Right forelimb (tissue), 1 donor: ENCODE measurements at regions not wholly inside any gene's neighbourhood (a gene's known extent, or its start where the extent isn't known, plus 50 kb on each side); places are given as distances from the start of the nearest gene placed in this dataset.

Source experiments
- DNase-seq: peaks from one replicate; pipeline ENCODE4 v3.0.0-alpha.2; 2018

GRCh38 chr6:73901311-73901710 is 205.3 kb downstream of the CD109 start:
- no peak for DNase-seq

DNA sequence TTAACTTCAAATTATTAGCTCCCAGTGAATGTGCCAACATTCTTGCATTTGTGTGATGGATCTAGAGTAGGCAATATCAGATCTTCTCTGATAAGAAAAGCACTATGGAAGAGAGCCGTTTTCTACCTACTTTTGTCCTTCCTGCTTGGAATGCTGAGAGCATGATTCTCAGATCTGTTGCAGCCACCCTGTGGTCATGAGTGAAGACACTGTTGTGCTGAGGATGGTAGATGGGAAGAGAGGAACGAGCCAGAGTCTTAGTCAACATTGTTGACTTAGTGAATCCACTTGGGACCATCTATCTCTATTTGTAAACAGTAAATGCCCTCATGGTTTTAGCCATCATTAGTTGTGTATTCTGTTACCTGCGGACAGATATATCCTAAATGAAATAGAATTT is 202.6 kb downstream of the CD109 start:
- DNase-seq: no peak

- no peak for DNase-seq
Observed at GRCh38 chr6:73893696-73894095, 197.7 kb downstream of the CD109 start.

DNA sequence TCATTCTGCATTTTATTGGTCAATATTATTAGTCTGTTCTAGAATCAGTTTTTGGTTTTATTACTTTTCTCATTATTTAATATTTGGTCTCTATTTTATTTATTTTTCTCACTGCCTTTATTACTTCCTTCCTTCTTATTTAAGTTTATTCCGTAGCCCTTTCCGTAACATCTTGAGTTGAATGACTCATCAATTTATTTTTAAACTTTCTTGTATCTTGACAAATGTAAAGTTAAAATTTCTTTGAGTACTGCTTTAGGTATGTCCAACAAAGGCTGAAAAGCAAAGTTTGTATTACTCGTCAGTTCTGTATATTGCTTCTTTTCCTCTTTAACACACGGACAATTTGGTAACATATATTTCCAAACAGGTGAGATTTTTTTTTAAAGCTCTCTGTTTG is 192.0 kb downstream of the CD109 start:
- no peak for DNase-seq

- no peak for DNase-seq
Observed at GRCh38 chr6:73885393-73885792, 189.4 kb downstream of the CD109 start.

- no peak for DNase-seq
Observed at GRCh38 chr6:73884540-73884939, 188.5 kb downstream of the CD109 start.

- no peak for DNase-seq
Observed at GRCh38 chr6:73879501-73880293, 183.7 kb downstream of the CD109 start.

DNA sequence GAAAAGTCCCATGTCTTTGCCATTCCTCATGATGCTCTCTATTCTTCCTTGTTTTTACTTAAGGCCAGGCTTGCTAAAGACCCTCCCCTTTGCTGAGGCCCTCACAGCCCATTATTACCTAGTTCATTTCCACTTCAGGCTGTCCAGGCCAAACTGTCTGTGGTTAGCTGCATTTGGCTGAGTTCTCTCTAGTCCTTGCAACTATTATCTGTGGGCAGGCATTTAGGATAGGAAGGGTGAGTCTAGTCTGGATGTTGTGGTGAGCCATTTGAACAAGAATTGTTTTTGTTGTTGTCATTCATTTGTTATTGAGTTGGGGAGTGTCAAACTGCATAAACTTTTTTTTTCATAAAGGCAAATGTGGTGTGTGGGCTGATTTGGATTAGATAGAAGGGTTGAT is 182.4 kb downstream of the CD109 start:
- no peak for DNase-seq
